Keratinocyte (primary cell): ENCODE measurements at regions not wholly inside any gene's neighbourhood (a gene's known extent, or its start where the extent isn't known, plus 50 kb on each side); places are given as distances from the start of the nearest gene placed in this dataset.

Source experiments
- DNase-seq: peaks from one replicate; pipeline ENCODE4 v3.0.0-alpha.2; 2011; ENCODE audit warnings: low read depth, missing footprints, low spot score
- FAIRE-seq: peaks from 2 replicates; lab custom pipeline; 2011; peaks lifted over from hg19 to GRCh38; lab: Jason Lieb, UNC
- H2AFZ ChIP-seq: 2 replicates; pipeline ENCODE4 v1.6.0; 2012; ENCODE audit warnings: low read length, control low read depth, inconsistent platforms; ENCODE audit not compliant: control insufficient read depth
- H3K27ac ChIP-seq: 2 replicates; pipeline ENCODE4 v1.5.1; 2011; ENCODE audit warnings: low read length; ENCODE audit not compliant: control insufficient read depth, insufficient read depth
- H3K27me3 ChIP-seq: 3 replicates; pipeline ENCODE4 v1.6.0; 2011; ENCODE audit warnings: low read length; ENCODE audit not compliant: control insufficient read depth, insufficient read depth; ENCODE audit errors: extremely low read depth
- H3K36me3 ChIP-seq, 2 experiments: 2 replicates in 1 of 2; 3 replicates in 1 of 2; pipeline ENCODE4 v1.5.1; 2011; ENCODE audit warnings: low read length in 2 of 2, mild to moderate bottlenecking in 1 of 2; ENCODE audit not compliant: control insufficient read depth in 2 of 2, insufficient read depth in 2 of 2; ENCODE audit errors: extremely low read depth in 1 of 2
- H3K4me1 ChIP-seq: 3 replicates; pipeline ENCODE4 v1.5.1; 2011; ENCODE audit warnings: low read length; ENCODE audit not compliant: control insufficient read depth, insufficient read depth; ENCODE audit errors: extremely low read depth
- H3K4me2 ChIP-seq: 3 replicates; pipeline ENCODE4 v1.6.0; 2011; ENCODE audit warnings: low read depth, low read length; ENCODE audit not compliant: control insufficient read depth, insufficient read depth; ENCODE audit errors: extremely low read depth
- H3K4me3 ChIP-seq, 3 experiments: fragments of 200-600 bp in 1 of 3; sonication (generic) in 1 of 3; 2 replicates in 2 of 3; 3 replicates in 1 of 3; pipeline ENCODE4 v1.5.1; 2011 to 2016; ENCODE audit warnings: low read length in 3 of 3, mild to moderate bottlenecking in 3 of 3, control low read depth in 2 of 3, inconsistent platforms in 1 of 3, low read depth in 1 of 3, mixed read lengths in 1 of 3, mixed run types in 1 of 3, moderate library complexity in 1 of 3; ENCODE audit not compliant: control insufficient read depth in 2 of 3, insufficient read depth in 2 of 3; ENCODE audit errors: extremely low read depth in 1 of 3
- H3K79me2 ChIP-seq: 2 replicates; pipeline ENCODE4 v1.6.0; 2012; ENCODE audit warnings: low read length; ENCODE audit not compliant: control insufficient read depth, insufficient read depth
- H3K9ac ChIP-seq: 3 replicates; pipeline ENCODE4 v1.6.0; 2011; ENCODE audit warnings: low read length; ENCODE audit not compliant: control insufficient read depth, insufficient read depth; ENCODE audit errors: extremely low read depth
- H3K9me1 ChIP-seq: 3 replicates; pipeline ENCODE4 v1.6.0; 2011; ENCODE audit warnings: low read length; ENCODE audit not compliant: control insufficient read depth, insufficient read depth; ENCODE audit errors: extremely low read depth
- H3K9me3 ChIP-seq: 2 replicates; pipeline ENCODE4 v1.5.1; 2012; ENCODE audit warnings: low read depth, low read length; ENCODE audit not compliant: control insufficient read depth
- H4K20me1 ChIP-seq: 3 replicates; pipeline ENCODE4 v1.6.0; 2011; ENCODE audit warnings: low read length; ENCODE audit not compliant: control insufficient read depth, insufficient read depth; ENCODE audit errors: extremely low read depth
- CTCF ChIP-seq, 3 experiments: IDR thresholded peaks in 1 of 3; conservative IDR thresholded peaks in 1 of 3; optimal IDR thresholded peaks in 1 of 3; 2 replicates in 2 of 3; 3 replicates in 1 of 3; pipeline versions ENCODE3 to v1.5.1; 2011; ENCODE audit warnings: low read length in 3 of 3, mild to moderate bottlenecking in 3 of 3, moderate library complexity in 2 of 3, control low read depth in 1 of 3, inconsistent platforms in 1 of 3; ENCODE audit not compliant: insufficient read depth in 2 of 3; ENCODE audit errors: extremely low read depth in 1 of 3
- EZH2 ChIP-seq: IDR thresholded peaks from one replicate; pipeline ENCODE4 v1.6.1; 2012; ENCODE audit warnings: inconsistent platforms, mild to moderate bottlenecking, low read length, moderate library complexity
- dilution Hi-C: fragments of 300-500 bp; cut with MboI; formaldehyde crosslinking; loops from one replicate; pipeline ENCODE4 v1.7.0; 2020; ENCODE audit warnings: low sequenced_read_pairs; ENCODE audit not compliant: extremely low pct_ligation_motif_present

DNA sequence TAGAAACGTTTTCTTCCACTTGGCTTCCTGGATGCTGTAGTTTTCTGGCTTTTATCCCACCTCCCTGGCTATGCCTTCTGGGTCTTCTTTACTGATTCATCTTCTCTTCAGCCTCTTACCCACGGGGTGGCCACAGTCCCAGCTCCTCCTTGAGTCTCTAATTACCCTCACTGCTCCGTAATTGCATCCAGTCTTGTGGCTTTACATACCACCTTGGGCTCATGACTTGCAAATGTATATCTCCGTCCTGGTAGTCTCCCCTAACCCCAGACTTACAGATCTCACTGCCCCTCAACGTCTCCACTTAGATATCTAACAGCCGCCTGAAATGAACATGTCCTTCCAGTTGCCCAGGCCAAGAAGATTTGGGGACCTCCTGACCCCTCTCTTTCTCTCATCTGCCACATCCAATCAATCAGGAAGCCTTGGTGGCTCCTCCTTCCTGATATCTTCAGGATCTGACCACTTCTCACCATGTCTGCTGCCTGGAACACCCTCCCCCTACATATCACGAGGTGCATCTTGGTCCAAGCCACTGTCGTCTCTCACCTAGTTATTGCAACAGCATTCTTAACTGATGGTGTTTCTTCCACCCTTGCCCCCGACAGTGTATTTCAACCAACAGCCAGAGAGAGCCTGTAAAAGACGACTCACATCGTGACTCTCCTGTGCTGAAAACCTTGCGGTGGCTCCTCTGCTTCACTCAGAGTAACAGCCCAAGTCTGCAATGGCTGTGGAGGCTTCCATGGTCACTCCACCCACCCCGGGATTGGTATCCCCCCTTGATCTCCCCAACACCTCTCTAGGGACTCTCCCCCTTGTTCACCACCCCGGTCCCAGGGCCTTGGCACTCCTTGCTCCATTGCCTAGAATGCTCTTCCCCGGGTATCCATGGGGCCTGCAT, 219.0 kb upstream of the POU3F1 start:
- no peaks in the 10 kb centered on the region for H3K9me3 ChIP-seq
- no peak overlapping the region for H3K4me2 ChIP-seq
- DNase-seq (no peak), FAIRE-seq (no peak)
- H2AFZ ChIP-seq = no peak overlapping the region
- no peaks in the 10 kb centered on the region for H3K4me1 ChIP-seq
- H4K20me1 ChIP-seq = no peaks in the 10 kb centered on the region
- peaks cover 23% of the 10 kb centered on the region for H3K27me3 ChIP-seq
- no peaks in the 10 kb centered on the region for H3K36me3 ChIP-seq
- no peaks in the 10 kb centered on the region for H3K9me1 ChIP-seq
- no peak overlapping the region for H3K27ac ChIP-seq
- no peaks in the 10 kb centered on the region for H3K79me2 ChIP-seq
- no peak overlapping the region for H3K4me3 ChIP-seq
- TF ChIP-seq CTCF (optimal IDR thresholded peaks at IDR 0.05 in 1 of 3, IDR thresholded peaks at IDR 0.05 in 1 of 3, conservative IDR thresholded peaks at IDR 0.05 in 1 of 3; ENCODE audit: extremely low read depth in 1 of 3, insufficient read depth in 2 of 3, low read length in 3 of 3) (no peak), EZH2 (no peak)
- dilution Hi-C loops = no loop called here
- no peak overlapping the region for H3K9ac ChIP-seq

DNA sequence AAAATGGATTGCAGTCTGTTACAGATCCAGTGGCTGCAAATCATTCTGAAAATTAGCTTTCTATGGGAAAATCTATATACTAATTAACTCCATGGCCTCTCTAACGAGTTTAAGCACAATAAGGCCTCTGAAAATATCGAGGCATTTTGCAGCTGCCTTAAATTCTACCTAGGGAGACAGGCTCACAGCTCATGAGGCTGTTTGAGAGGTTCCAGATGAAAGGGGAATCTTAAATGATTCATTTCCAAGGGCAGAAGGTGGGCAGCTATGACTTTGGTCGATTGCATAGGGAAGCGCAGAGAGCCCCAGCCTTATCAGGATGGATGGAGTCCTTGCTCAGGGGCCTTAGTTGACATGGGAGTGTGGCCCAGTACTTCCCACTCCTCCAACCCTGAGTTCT, 216.8 kb upstream of the POU3F1 start:
- Histone ChIP-seq H3K36me3 (no peaks in the 10 kb centered on the region), H3K9ac (no peak overlapping the region), H4K20me1 (no peaks in the 10 kb centered on the region), H3K4me1 (no peaks in the 10 kb centered on the region), H3K9me1 (no peaks in the 10 kb centered on the region), H3K9me3 (no peaks in the 10 kb centered on the region), H3K27ac (no peak overlapping the region), H2AFZ (no peak overlapping the region), H3K4me2 (no peak overlapping the region), H3K4me3 (no peak overlapping the region), H3K79me2 (no peaks in the 10 kb centered on the region), H3K27me3 (peaks cover 18% of the 10 kb centered on the region)
- no peak for TF ChIP-seq CTCF (optimal IDR thresholded peaks at IDR 0.05 in 1 of 3, IDR thresholded peaks at IDR 0.05 in 1 of 3, conservative IDR thresholded peaks at IDR 0.05 in 1 of 3; ENCODE audit: extremely low read depth in 1 of 3, insufficient read depth in 2 of 3, low read length in 3 of 3)
- no peak for TF ChIP-seq EZH2
- no peak for DNase-seq
- FAIRE-seq = no peak
- dilution Hi-C loops = no loop called here
